Upper lobe of left lung (tissue), 6 donors: ENCODE measurements at regions not wholly inside any gene's neighbourhood (a gene's known extent, or its start where the extent isn't known, plus 50 kb on each side); places are given as distances from the start of the nearest gene placed in this dataset.

Experiments used
- ATAC-seq, 2 donors: fragments of 200-7000 bp; cut with Tn5 transposase; one replicate each; pipeline ENCODE4 v1.9.1; 2022; ENCODE audit warnings: mild to moderate bottlenecking in 2 of 2, moderate library complexity in 2 of 2; ENCODE audit not compliant: low FRiP score in 2 of 2
- DNase-seq, 2 donors: peaks; one replicate each; pipeline ENCODE4 v3.0.0-alpha.2; 2019 to 2020
- H3K27ac ChIP-seq, 4 donors: fragments of 200-600 bp; sonication (generic); one replicate each; pipeline ENCODE4 v1.5.1; 2016 to 2019
- H3K27me3 ChIP-seq, 4 donors: fragments of 200-600 bp; sonication (generic); one replicate each; pipeline ENCODE4 v1.5.1; 2017 to 2019
- H3K36me3 ChIP-seq, 4 donors: fragments of 200-600 bp; sonication (generic); one replicate each; pipeline ENCODE4 v1.5.1; 2016 to 2019
- H3K4me1 ChIP-seq, 4 donors: fragments of 200-600 bp; sonication (generic); one replicate each; pipeline ENCODE4 v1.5.1; 2018 to 2019
- H3K4me3 ChIP-seq, 4 donors: fragments of 200-600 bp; sonication (generic); one replicate each; pipeline ENCODE4 v1.5.1; 2017 to 2019; ENCODE audit warnings: mild to moderate bottlenecking in 2 of 4, moderate library complexity in 1 of 4
- H3K9me3 ChIP-seq, 4 donors: fragments of 200-600 bp; sonication (generic); one replicate each; pipeline ENCODE4 v1.5.1; 2018 to 2019
- CTCF ChIP-seq, 6 experiments: fragments of 450-650 bp in 4 of 6; fragments of 200-600 bp in 2 of 6; sonication (generic) in 2 of 6; IDR thresholded peaks; one replicate each; pipeline ENCODE4 v1.5.1; 2016 to 2019; ENCODE audit warnings: antibody characterized with exemption in 6 of 6
- EP300 ChIP-seq, 4 donors: sonication (generic); formaldehyde crosslinking; IDR thresholded peaks; one replicate each; pipeline ENCODE4 v1.5.1; 2017; ENCODE audit warnings: antibody characterized with exemption in 4 of 4, control low read depth in 2 of 4
- POLR2A ChIP-seq, 4 donors: fragments of 450-650 bp; IDR thresholded peaks; one replicate each; pipeline ENCODE4 v1.5.1; 2016 to 2017; ENCODE audit warnings: antibody characterized with exemption in 4 of 4, mild to moderate bottlenecking in 2 of 4
- POLR2AphosphoS5 ChIP-seq, 2 donors: sonication (generic); formaldehyde crosslinking; IDR thresholded peaks; one replicate each; pipeline ENCODE4 v1.5.1; 2017; ENCODE audit warnings: antibody characterized with exemption in 2 of 2
- WGBS, 2 donors: methylation state at CpG; one replicate each; pipeline ENCODE4 v1.1.5; 2017 to 2018; 5-methylcytosine and 5-hydroxymethylcytosine counted together
- donor health status: DM: no; HTN: no; CAD: no; lungs with moderate emphysema.
- donor health status: DM: no; HTN: yes; CAD: no; lungs with severe emphysema.

DNA sequence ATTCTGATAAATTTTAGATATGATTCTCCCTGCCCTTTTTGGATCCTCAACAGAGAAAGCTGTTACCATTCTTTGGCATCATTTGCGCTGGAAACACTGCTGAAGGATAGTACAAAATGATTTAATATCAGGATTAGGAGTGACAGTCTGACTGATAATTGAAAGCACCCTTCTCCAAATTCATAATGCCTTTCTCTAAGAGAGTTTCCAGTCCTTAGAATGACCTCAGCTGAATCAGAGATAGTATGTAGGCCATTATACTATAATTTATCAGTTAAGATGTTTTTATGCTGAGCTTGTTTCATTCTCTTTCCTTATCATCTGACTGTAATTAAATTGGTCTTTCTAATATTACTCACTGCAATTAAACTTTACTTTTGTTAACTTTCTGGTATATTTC is 166.7 kb downstream of the ZNF326 start:
- ATAC-seq (no peak), DNase-seq (no peak)
- Histone ChIP-seq H3K4me1 (no peaks in the 10 kb centered on the region), H3K27me3 (no peaks in the 10 kb centered on the region), H3K36me3 (no peaks in the 10 kb centered on the region), H3K4me3 (no peak overlapping the region), H3K27ac (no peak overlapping the region), H3K9me3 (no peaks in the 10 kb centered on the region)
- no peak for TF ChIP-seq POLR2A (IDR thresholded peaks at IDR 0.05)
- TF ChIP-seq POLR2AphosphoS5 (IDR thresholded peaks at IDR 0.05): no peak
- TF ChIP-seq CTCF (IDR thresholded peaks at IDR 0.05): no peak
- TF ChIP-seq EP300 (IDR thresholded peaks at IDR 0.05): no peak
- 88 to 94% methylated on average over 1 of the region's 1 CpG for WGBS, 2 donors

DNA sequence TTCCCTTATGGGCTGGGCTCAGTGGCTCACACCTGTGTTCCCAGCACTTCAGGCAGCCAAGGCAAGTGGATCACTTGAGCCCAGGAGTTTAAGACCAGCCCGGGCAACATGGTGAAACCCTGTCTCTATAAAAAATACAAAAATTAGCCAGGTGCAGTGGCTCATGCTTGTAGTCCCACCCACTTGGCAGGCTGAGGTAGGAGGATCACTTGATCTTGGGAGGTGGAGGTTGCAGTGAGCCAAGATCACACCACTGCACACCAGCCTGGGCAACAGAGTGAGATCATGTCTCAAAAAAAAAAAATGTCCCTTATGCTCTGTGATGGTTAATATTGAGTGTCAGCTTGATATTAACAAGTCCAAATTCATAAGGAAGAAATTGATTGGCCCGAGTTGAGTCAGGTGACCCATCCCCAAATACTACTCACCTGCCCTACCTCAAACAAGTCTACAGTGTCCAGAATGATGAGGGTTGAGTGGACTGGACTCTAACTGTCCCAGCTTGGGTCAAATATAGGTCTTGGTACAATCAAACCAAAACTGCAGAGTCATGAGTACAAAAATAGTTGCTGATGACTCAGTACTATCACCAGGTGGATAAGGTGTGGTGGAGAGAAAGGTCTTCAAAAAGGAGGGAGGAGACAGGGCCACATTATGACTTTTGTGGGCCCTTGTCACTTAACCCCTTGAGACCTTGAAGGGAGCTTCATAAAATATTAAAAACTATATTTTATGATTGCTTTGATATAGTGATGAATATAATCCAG is 161.0 kb downstream of the ZNF326 start:
- no peaks in the 10 kb centered on the region for H3K36me3 ChIP-seq
- no peak for ATAC-seq
- no peak overlapping the region for H3K27ac ChIP-seq
- no peaks in the 10 kb centered on the region for H3K9me3 ChIP-seq
- no peak overlapping the region for H3K4me3 ChIP-seq
- H3K27me3 ChIP-seq: no peaks in the 10 kb centered on the region
- DNase-seq: no peak
- WGBS, 2 donors: 83 to 84% methylated on average over 2 of the region's 2 CpGs
- H3K4me1 ChIP-seq: no peaks in the 10 kb centered on the region
- TF ChIP-seq POLR2A (IDR thresholded peaks at IDR 0.05) (no peak), POLR2AphosphoS5 (IDR thresholded peaks at IDR 0.05) (no peak), EP300 (IDR thresholded peaks at IDR 0.05) (no peak), CTCF (IDR thresholded peaks at IDR 0.05) (no peak)

DNA sequence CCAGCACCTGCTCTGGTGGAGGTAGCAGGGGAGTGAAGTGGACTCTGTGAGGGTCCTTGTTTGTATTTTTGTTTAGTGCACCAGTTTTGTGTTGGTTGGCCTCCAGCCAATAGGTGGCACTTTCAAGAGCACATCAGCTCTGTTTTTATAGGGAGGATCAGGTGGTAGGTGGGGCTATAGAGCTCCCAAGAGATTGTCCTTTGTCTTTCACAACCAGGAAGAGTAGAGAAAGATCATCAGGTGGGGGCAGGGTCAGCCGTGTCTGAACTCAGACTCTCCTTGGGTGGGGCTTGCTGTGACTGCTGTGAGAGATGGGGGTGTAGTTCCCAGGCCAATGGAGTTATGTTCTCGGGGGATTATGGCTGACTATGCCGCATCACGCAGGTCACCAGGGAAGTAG is 159.8 kb downstream of the ZNF326 start:
- H3K4me1 ChIP-seq: no peaks in the 10 kb centered on the region
- H3K27ac ChIP-seq: no peak overlapping the region
- TF ChIP-seq EP300 (IDR thresholded peaks at IDR 0.05) (no peak), POLR2AphosphoS5 (IDR thresholded peaks at IDR 0.05) (no peak), CTCF (IDR thresholded peaks at IDR 0.05) (no peak), POLR2A (IDR thresholded peaks at IDR 0.05) (no peak)
- no peak overlapping the region for H3K4me3 ChIP-seq
- DNase-seq (no peak), ATAC-seq (no peak)
- 74 to 80% methylated on average over 4 of the region's 4 CpGs for WGBS, 2 donors
- no peaks in the 10 kb centered on the region for H3K9me3 ChIP-seq
- no peaks in the 10 kb centered on the region for H3K36me3 ChIP-seq
- no peaks in the 10 kb centered on the region for H3K27me3 ChIP-seq

GRCh38 chr1:90149101-90149500 is 154.2 kb downstream of the ZNF326 start:
- H3K4me1 ChIP-seq: no peaks in the 10 kb centered on the region
- no peaks in the 10 kb centered on the region for H3K9me3 ChIP-seq
- H3K27ac ChIP-seq: no peak overlapping the region
- 70 to 72% methylated on average over 6 of the region's 6 CpGs for WGBS, 2 donors
- ATAC-seq: no peak
- no peak for TF ChIP-seq EP300 (IDR thresholded peaks at IDR 0.05)
- TF ChIP-seq POLR2AphosphoS5 (IDR thresholded peaks at IDR 0.05): no peak
- TF ChIP-seq CTCF (IDR thresholded peaks at IDR 0.05): no peak
- TF ChIP-seq POLR2A (IDR thresholded peaks at IDR 0.05): no peak
- no peaks in the 10 kb centered on the region for H3K27me3 ChIP-seq
- DNase-seq: no peak
- no peak overlapping the region for H3K4me3 ChIP-seq
- no peaks in the 10 kb centered on the region for H3K36me3 ChIP-seq

DNA sequence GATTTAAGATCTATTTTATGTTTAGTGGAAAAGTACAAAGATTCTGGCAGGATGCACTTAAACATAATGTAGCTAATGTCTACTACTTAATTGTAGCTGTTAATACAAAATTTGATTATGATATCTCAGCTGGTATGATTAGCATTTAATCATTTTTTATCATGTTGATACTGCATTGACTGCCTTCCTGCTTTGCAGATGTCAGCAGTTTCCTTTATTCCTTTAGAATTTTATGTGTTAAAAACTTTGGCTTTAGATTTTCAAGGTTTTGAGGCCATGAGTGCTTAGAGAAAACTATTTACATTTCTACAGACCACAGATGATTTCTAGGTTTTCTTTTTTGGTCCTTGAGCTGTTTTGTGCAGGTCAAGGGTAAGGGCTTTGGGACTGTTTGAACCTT is 152.2 kb downstream of the ZNF326 start:
- TF ChIP-seq CTCF (IDR thresholded peaks at IDR 0.05): no peak
- no peak for TF ChIP-seq POLR2A (IDR thresholded peaks at IDR 0.05)
- TF ChIP-seq EP300 (IDR thresholded peaks at IDR 0.05): no peak
- no peak for TF ChIP-seq POLR2AphosphoS5 (IDR thresholded peaks at IDR 0.05)
- no peaks in the 10 kb centered on the region for H3K9me3 ChIP-seq

More for the DNA sequence above, 152.2 kb downstream of the ZNF326 start:
- no peaks in the 10 kb centered on the region for H3K4me1 ChIP-seq
- no peak overlapping the region for H3K4me3 ChIP-seq
- no peak overlapping the region for H3K27ac ChIP-seq
- H3K27me3 ChIP-seq: no peaks in the 10 kb centered on the region
- no peaks in the 10 kb centered on the region for H3K36me3 ChIP-seq
- no peak for ATAC-seq
- no peak for DNase-seq
